Astrocyte of the cerebellum (primary cell): ENCODE measurements at regions not wholly inside any gene's neighbourhood (a gene's known extent, or its start where the extent isn't known, plus 50 kb on each side); places are given as distances from the start of the nearest gene placed in this dataset.

Source experiments
- DNase-seq: peaks from one replicate; pipeline ENCODE4 v3.0.0-alpha.2; 2011; ENCODE audit warnings: low read depth
- H3K4me3 ChIP-seq: 2 replicates; pipeline ENCODE4 v1.5.1; 2011; ENCODE audit warnings: mild to moderate bottlenecking, low read depth, low read length, moderate library complexity
- in situ Hi-C: cut with HindIII; loops from 2 replicates; pipeline ENCODE4 v1.10.0; 2017; ENCODE audit warnings: low sequenced_read_pairs
- TF ChIP-seq, protein P1 (sequence below): IDR thresholded peaks from 2 replicates; pipeline ENCODE4 v1.5.1; 2012; ENCODE audit warnings: low read length, low read depth, moderate library complexity, mild to moderate bottlenecking; ENCODE audit errors: missing control alignments

DNA sequence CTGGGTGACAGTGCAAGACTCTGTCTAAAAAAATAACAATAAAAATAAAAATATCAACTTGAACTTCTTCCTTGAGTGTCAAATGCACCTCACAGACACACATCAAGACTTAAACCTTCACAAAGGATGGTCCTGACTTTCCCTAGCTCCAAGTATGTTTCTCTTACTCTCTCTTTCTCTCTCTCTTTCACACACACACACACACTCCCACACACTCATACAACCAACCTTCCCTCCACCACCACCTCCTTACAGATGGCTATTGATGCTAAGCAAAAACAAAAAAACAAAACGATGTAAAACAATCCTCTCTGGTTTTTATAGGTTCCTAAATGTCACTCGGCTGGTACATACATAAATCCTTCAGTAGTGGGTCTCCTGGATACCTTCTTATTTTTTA, 67.4 kb upstream of the ACVR2A start:
- H3K4me3 ChIP-seq = no peak overlapping the region
- in situ Hi-C loops = no loop called here
- DNase-seq = no peak
- TF ChIP-seq, protein P1, sequence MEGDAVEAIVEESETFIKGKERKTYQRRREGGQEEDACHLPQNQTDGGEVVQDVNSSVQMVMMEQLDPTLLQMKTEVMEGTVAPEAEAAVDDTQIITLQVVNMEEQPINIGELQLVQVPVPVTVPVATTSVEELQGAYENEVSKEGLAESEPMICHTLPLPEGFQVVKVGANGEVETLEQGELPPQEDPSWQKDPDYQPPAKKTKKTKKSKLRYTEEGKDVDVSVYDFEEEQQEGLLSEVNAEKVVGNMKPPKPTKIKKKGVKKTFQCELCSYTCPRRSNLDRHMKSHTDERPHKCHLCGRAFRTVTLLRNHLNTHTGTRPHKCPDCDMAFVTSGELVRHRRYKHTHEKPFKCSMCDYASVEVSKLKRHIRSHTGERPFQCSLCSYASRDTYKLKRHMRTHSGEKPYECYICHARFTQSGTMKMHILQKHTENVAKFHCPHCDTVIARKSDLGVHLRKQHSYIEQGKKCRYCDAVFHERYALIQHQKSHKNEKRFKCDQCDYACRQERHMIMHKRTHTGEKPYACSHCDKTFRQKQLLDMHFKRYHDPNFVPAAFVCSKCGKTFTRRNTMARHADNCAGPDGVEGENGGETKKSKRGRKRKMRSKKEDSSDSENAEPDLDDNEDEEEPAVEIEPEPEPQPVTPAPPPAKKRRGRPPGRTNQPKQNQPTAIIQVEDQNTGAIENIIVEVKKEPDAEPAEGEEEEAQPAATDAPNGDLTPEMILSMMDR = no peak

DNA sequence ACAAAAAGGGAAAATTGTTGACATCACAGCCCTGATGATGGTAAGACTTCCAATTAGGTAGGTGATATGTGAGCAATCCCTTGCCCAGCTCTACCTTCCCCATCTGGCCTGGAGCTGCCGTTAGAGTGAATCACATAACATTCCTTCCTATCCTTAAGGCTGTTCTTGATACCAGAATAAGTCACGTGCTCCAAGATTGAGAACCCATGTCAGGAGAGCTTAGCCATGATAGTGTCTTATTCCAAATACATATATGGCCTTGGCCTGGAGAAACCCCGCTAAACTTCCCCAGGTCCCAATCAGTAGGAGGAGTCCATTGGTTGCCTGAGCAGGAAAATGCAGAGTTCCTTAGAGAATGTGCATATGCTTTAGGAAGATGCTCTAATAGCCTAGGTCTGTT, 70.0 kb upstream of the ACVR2A start:
- no peak overlapping the region for H3K4me3 ChIP-seq
- TF ChIP-seq, protein P1 = no peak
- in situ Hi-C loops = no loop called here
- no peak for DNase-seq

DNA sequence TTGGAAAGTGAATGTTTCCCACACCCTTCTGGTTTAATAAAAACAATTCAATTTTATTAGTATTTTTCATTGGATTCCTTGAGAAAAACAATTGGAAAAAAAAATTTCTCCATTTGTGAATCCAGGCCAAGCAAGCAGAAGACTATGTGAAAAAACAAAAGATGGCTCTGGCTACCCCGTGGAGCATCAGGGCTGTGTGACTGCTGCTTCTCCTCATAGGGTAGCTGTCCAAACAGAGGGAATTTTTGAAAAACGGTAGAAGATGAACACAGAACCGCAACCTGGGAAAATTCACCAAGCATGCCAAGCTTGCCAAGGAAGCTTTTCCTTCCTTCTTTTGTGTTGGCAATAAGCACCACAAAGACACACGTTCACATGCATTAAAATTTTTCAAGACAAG, 71.3 kb upstream of the ACVR2A start:
- H3K4me3 ChIP-seq = no peak overlapping the region
- no peak for DNase-seq
- TF ChIP-seq, protein P1 = no peak
- in situ Hi-C loops = no loop called here

DNA sequence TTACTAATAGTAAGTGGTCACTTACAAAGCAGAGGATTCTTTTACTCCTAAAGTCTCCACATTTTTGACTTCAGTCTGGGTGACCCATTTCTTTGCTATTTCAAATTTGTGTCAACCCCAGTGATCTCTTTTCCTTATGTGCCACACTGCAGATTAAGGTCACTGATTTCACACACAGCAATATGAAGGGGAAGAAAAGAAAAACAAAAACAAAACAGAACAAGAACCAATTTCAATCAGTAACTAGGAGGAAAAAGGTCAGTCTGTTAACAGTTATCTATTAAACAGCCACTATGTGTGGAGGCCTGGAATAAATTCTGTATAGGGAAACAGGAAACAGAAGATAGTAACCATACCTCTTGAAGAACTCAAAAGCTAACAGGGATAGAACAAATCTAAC, 72.0 kb upstream of the ACVR2A start:
- H3K4me3 ChIP-seq = no peak overlapping the region
- in situ Hi-C loops = no loop called here
- no peak for DNase-seq
- TF ChIP-seq, protein P1 = no peak

DNA sequence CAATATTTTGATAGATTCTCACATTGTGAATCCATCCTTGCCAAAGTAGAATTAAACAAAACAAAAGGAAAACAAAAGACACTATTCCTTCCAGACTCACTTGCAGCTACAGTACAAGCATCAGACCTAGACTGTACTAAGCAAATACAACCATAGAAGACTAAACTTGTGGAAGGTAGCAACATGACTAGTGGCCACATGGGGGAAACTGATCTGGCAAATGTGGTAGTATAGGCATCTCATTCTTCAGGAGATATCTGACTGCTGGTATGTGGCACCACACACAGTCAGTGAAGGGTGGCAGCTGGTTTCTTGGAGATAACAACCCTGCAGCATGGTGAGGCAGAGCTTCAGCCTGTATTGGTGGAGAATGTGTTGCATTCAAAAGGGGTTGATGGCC, 81.0 kb upstream of the ACVR2A start:
- no peak for DNase-seq
- H3K4me3 ChIP-seq = no peak overlapping the region
- TF ChIP-seq, protein P1 = no peak
- in situ Hi-C loops = no loop called here

DNA sequence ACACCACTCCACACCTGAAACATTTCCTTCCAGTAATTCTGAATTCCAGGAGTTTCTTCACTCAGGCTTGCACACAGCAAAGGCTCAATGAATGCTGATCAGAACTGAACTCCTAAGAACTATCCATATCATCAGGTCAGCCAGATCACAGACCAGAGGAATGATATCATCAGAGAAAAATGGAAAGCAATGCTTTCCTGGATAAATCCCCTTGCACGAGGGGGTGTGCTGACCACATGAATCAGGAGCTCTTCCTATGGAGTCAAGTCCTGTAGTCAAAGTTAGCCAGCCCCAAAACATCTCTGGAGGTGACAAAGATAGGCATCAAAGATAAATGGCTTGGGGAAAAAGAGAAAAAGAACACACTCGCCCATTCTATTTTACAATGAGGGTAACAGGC, 83.8 kb upstream of the ACVR2A start:
- in situ Hi-C loops = no loop called here
- TF ChIP-seq, protein P1 = no peak
- no peak overlapping the region for H3K4me3 ChIP-seq
- DNase-seq = no peak

DNA sequence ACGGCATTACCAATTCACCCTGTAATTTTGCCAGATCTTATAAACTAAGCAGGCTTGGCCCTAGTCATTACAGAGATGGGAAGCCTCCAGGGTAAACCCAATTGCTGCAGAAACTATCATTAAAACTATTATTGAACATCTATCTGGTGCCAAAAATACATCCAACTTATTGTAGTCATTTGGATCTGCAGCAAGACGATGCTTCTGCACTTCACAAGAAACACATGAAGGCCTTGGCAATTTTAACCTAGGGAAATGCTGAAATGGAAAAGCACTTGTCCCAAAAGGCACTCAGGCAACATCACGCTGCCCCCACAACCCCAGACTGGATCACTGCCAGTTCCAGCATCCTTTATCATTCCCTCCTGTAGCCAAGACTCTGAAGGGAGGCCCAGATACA, 85.3 kb upstream of the ACVR2A start:
- TF ChIP-seq, protein P1 = no peak
- DNase-seq = no peak
- in situ Hi-C loops = no loop called here

More for the DNA sequence above, 85.3 kb upstream of the ACVR2A start:
- no peak overlapping the region for H3K4me3 ChIP-seq
